GM19351 (cell line): ENCODE measurements at regions not wholly inside any gene's neighbourhood (a gene's known extent, or its start where the extent isn't known, plus 50 kb on each side); places are given as distances from the start of the nearest gene placed in this dataset.
"Not testable (repeated sequence)": the region's sequence is repeated elsewhere in the genome, so short reads cannot be mapped to it uniquely, and the experiment has no call there.

Experiments used
- ATAC-seq: cut with Tn5 transposase; IDR thresholded peaks from one replicate; pipeline ENCODE4 v1.9.1; 2021; ENCODE audit warnings: mild to moderate bottlenecking, moderate library complexity; ENCODE audit not compliant: unreplicated experiment

DNA sequence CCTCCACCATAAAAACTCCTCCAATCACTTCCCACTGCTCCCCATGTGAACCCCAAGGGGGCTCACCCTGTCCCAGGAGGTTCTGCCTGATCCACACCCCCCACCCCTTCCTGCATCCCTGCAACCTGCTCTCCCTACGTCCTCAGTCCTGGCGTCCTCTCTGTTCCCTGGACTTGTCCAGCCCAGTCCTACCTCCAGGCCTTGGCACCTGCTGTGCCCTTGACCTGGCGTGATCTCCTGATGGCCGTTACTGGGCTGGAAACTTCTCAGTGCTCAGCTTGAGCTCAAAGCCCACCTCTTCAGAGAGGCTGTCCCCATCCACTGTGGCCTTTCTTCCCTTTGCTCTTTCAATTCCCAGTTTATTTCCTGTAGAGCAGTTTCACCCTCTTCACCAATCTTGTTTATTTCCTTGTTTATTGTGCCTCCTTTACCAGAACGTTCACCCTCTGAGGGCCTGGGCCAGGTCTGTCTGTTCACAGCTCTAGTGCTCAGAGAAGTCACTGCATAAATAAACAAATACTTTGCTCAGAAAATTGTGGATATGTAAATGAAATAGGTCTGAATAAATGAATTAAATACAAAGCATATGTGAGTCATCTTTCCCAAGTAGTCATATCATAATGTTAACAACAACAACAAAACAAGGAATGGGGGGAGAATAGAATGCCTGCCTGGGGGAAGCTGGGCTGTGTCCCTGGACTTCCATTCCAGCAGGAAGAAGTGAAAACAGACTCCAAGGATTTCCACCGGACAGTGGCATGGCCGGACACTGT lies 175.7 kb upstream of the SULF2 start:
- no peak for ATAC-seq

GRCh38 chr20:47960277-47960676 lies 175.0 kb upstream of the SULF2 start:
- ATAC-seq: no peak

DNA sequence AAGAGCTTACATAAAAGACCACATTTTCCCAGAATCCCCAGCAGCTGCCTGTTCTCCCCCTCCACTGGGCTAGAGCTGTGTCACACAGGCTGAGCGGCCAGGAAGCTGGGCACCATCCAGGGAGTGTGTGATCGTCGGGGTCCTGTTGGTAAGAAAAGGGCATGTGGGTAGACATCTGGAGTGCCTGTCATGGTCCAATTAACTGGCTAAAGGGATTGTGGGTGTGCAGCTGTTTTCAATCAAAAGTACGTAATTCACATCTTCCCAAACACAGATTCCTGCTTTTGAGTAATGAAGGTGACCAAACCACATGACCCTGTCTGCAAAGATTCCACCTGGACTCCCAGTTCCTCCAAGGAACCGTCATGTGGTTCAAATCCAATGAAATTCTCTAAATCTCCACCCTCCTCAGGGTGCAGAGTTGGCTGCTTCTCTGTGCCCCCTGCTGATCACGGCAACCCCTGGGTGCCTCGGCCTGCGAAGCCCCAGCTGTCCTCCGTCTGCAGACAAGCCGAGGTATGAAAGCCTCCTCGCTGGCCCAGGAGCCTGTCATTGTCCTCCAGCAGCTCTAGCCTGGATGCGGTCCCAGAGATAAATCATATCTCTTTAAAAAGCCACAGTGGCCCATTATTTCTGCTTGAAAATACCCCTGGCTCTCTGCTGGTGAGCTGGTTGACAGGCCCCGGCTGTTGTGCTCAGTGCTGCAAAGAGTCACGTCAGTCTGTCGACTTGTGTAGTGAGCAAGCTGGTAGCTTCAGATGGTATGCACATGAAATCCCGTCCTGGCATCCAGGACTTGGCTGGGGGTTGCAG lies 172.9 kb upstream of the SULF2 start:
- ATAC-seq: not testable (repeated sequence)

- ATAC-seq: no peak
Measured at GRCh38 chr20:47957135-47957534, 171.9 kb upstream of the SULF2 start.

GRCh38 chr20:47956268-47956995 lies 171.2 kb upstream of the SULF2 start:
- no peak for ATAC-seq

GRCh38 chr20:47953471-47953870 lies 168.2 kb upstream of the SULF2 start:
- no peak for ATAC-seq

GRCh38 chr20:47952023-47952564 lies 166.8 kb upstream of the SULF2 start:
- ATAC-seq: no peak

- ATAC-seq: no peak
Measured at GRCh38 chr20:47951521-47951971, 166.3 kb upstream of the SULF2 start.

- ATAC-seq: no peak
Measured at GRCh38 chr20:47950913-47951283, 165.6 kb upstream of the SULF2 start.

GRCh38 chr20:47950124-47950912 lies 165.0 kb upstream of the SULF2 start:
- no peak for ATAC-seq

DNA sequence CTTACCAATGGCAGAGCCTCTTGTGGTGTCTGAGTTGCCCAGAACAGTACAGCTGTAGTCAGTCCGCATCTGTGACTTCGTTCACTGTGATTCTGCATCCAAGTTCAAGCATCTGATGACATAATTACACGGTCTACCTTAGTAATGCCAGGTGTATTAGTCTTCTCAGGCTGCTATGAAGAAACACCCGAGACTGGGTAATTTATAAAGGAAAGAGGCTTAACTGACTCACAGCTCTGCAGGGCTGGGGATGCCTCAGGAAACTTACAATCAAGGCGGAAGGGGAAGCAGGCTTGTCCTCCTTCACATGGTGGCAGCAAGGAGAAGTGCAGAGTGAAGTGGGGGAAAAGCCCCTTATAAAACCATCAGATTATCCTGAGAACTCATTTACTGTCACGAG lies 163.9 kb upstream of the SULF2 start:
- ATAC-seq: no peak

DNA sequence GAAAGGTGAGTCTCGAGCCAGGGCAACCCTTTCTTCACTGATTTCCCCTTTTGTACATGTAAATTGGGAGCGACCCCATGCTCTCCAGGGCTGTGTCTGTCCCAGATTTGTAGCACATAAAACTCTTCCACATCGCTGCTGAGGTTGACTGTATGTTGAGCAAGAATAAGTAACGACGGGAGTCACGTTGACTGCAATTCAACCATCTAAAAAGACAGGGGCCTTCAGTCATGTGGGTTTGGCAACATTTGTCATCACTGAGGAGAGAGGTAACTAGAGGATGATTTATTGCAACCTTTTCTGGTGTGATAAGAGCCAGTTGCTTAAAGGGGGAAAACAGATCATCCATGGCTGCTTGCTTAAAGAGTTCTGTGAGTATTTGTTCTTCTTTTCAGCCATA lies 159.4 kb upstream of the SULF2 start:
- no peak for ATAC-seq

GRCh38 chr20:47941869-47942268 lies 156.6 kb upstream of the SULF2 start:
- no peak for ATAC-seq

- ATAC-seq: no peak
Measured at GRCh38 chr20:47940101-47940813, 155.0 kb upstream of the SULF2 start.

DNA sequence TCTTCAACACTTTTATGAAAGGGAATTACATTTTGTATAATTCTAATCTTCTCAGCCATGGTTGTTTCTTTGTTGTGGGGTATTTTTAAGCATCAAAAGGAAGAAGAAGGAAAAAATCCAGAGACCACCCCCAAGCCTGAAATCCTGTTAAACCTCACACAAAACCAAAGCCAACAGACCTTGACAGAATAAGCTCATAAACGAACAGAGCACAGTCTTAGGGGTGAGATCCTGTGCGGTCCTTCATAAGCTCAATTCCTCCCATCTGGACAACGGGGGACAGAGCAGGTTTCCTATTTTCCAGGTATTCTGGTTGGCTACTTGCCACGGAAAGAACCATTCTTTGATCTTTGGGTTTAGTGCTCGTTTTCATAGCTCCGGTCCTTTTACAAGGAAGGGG lies 151.3 kb upstream of the SULF2 start:
- no peak for ATAC-seq

- ATAC-seq: no peak
Measured at GRCh38 chr20:47934761-47935160, 149.5 kb upstream of the SULF2 start.

DNA sequence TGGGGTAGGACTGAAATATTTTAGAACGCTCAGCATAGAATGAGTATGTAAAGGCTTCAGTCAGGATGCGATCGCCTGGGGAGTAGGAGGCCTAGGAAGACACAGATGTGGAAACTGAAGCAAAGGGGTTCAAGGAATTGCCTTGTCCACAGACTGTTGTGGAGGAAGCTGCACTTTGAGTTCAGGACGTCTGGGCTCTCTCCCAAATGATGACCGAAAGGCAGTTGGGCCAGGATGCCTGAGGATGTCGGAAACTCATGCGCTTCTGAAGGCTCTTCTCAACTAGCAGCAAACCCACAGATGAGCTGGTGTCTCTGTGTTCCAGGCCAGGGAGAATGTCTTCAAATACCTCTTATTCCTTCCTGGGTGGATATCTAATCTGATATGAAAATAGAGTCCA lies 146.2 kb upstream of the SULF2 start:
- ATAC-seq: no peak

- no peak for ATAC-seq
Measured at GRCh38 chr20:47931002-47931401, 145.7 kb upstream of the SULF2 start.

- no peak for ATAC-seq
Measured at GRCh38 chr20:47929368-47930115, 144.3 kb upstream of the SULF2 start.
